ENCODE measurements at regions not wholly inside any gene's neighbourhood (a gene's known extent, or its start where the extent isn't known, plus 50 kb on each side); places are given as distances from the start of the nearest gene placed in this dataset.

DNA sequence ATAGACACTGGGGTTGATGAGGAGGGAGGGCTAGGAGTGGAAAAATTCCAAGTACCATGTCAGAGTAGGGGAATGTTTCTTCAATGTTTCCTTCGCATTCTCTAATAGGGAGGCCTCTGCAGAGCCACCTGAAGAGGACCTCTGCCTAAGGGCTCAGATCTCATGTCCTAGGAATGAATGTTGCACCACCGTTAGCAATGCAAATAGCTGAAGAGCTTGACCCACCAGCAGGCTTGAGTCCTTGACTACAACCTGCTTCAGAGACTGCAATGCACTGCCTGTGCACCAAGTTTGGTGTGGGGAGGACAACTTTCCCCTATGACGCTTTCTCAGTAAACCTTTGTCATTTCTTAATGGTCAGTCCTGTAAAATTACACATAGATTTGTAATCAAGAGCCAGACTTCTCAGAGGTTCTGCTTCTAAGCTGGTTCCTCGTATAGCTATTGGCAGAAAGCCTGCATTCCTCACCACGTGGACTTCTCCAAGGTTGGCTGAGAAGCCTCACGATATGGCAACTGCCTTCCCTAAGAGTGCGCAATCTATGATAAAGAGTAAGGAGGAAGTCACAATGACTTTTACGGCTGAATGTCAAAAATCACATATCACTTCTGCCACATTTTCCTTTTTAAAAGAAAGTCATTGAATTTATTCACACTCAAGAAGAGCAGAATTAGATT lies 600.7 kb upstream of the PTGER4 start:
- H3F3A ChIP-seq (ENCODE audit: insufficient read depth, low read length), result no peaks in the 10 kb centered on the region
- no peaks in the 10 kb centered on the region for H3K27me3 ChIP-seq (replicated peaks; ENCODE audit: insufficient read depth, low read length)
- no peak for DNase-seq
- H3K9me3 ChIP-seq (replicated peaks; ENCODE audit: insufficient read depth, low read length), result no peaks in the 10 kb centered on the region
- H3K36me3 ChIP-seq (replicated peaks; ENCODE audit: insufficient read depth, low read length), result no peaks in the 10 kb centered on the region
- no peaks in the 10 kb centered on the region for H3K4me1 ChIP-seq (ENCODE audit: low read length)
- no peaks in the 10 kb centered on the region for H4K20me1 ChIP-seq (ENCODE audit: insufficient read depth, low read length)
- H3K9me2 ChIP-seq (replicated peaks; ENCODE audit: insufficient read depth, low read length), result no peaks in the 10 kb centered on the region
- no peak overlapping the region for H3K9ac ChIP-seq (ENCODE audit: low read length)
- H3K27ac ChIP-seq (ENCODE audit: low read length), result no peak overlapping the region
- no peak for TF ChIP-seq EZH2phosphoT487 (IDR thresholded peaks at IDR 0.05; ENCODE audit: low read length)
- TF ChIP-seq CTCF (IDR thresholded peaks at IDR 0.05; ENCODE audit: low read length), result no peak
- TF ChIP-seq EZH2 (optimal IDR thresholded peaks at IDR 0.05; ENCODE audit: low read depth, low read length), result no peak
- no peaks in the 10 kb centered on the region for H3K79me2 ChIP-seq (ENCODE audit: low read length)
- H2AFZ ChIP-seq (ENCODE audit: low read length), result no peak overlapping the region
- H3K4me2 ChIP-seq (ENCODE audit: low read depth, low read length), result no peak overlapping the region
- H3K4me3 ChIP-seq (ENCODE audit: low read length), result no peak overlapping the region

GRCh38 chr5:40074826-40075225 lies 604.9 kb upstream of the PTGER4 start:
- no peak overlapping the region for H2AFZ ChIP-seq (ENCODE audit: low read length)
- no peak for DNase-seq
- no peaks in the 10 kb centered on the region for H3K9me3 ChIP-seq (replicated peaks; ENCODE audit: insufficient read depth, low read length)
- no peaks in the 10 kb centered on the region for H3K27me3 ChIP-seq (replicated peaks; ENCODE audit: insufficient read depth, low read length)
- no peak overlapping the region for H3K4me2 ChIP-seq (ENCODE audit: low read depth, low read length)
- TF ChIP-seq EZH2 (optimal IDR thresholded peaks at IDR 0.05; ENCODE audit: low read depth, low read length) (no peak), EZH2phosphoT487 (IDR thresholded peaks at IDR 0.05; ENCODE audit: low read length) (no peak), CTCF (IDR thresholded peaks at IDR 0.05; ENCODE audit: low read length) (no peak)
- no peaks in the 10 kb centered on the region for H3K36me3 ChIP-seq (replicated peaks; ENCODE audit: insufficient read depth, low read length)
- no peaks in the 10 kb centered on the region for H3K4me1 ChIP-seq (ENCODE audit: low read length)
- no peaks in the 10 kb centered on the region for H4K20me1 ChIP-seq (ENCODE audit: insufficient read depth, low read length)
- no peaks in the 10 kb centered on the region for H3K9me2 ChIP-seq (replicated peaks; ENCODE audit: insufficient read depth, low read length)
- H3K4me3 ChIP-seq (ENCODE audit: low read length), result no peak overlapping the region
- no peaks in the 10 kb centered on the region for H3F3A ChIP-seq (ENCODE audit: insufficient read depth, low read length)
- H3K79me2 ChIP-seq (ENCODE audit: low read length), result no peaks in the 10 kb centered on the region
- H3K27ac ChIP-seq (ENCODE audit: low read length), result no peak overlapping the region
- no peak overlapping the region for H3K9ac ChIP-seq (ENCODE audit: low read length)

GRCh38 chr5:40073927-40074326 lies 605.8 kb upstream of the PTGER4 start:
- Histone ChIP-seq H3K27me3 (replicated peaks; ENCODE audit: insufficient read depth, low read length) (no peaks in the 10 kb centered on the region), H3K9ac (ENCODE audit: low read length) (no peak overlapping the region), H3K36me3 (replicated peaks; ENCODE audit: insufficient read depth, low read length) (no peaks in the 10 kb centered on the region), H3F3A (ENCODE audit: insufficient read depth, low read length) (no peaks in the 10 kb centered on the region), H3K79me2 (ENCODE audit: low read length) (no peaks in the 10 kb centered on the region), H3K9me3 (replicated peaks; ENCODE audit: insufficient read depth, low read length) (no peaks in the 10 kb centered on the region), H4K20me1 (ENCODE audit: insufficient read depth, low read length) (no peaks in the 10 kb centered on the region), H3K9me2 (replicated peaks; ENCODE audit: insufficient read depth, low read length) (no peaks in the 10 kb centered on the region), H2AFZ (ENCODE audit: low read length) (no peak overlapping the region), H3K4me2 (ENCODE audit: low read depth, low read length) (no peak overlapping the region), H3K27ac (ENCODE audit: low read length) (no peak overlapping the region), H3K4me3 (ENCODE audit: low read length) (no peak overlapping the region), H3K4me1 (ENCODE audit: low read length) (no peaks in the 10 kb centered on the region)
- DNase-seq, result no peak
- TF ChIP-seq EZH2 (optimal IDR thresholded peaks at IDR 0.05; ENCODE audit: low read depth, low read length) (no peak), CTCF (IDR thresholded peaks at IDR 0.05; ENCODE audit: low read length) (no peak), EZH2phosphoT487 (IDR thresholded peaks at IDR 0.05; ENCODE audit: low read length) (no peak)

All from MM.1S (cell line).